ENCODE measurements at regions not wholly inside any gene's neighbourhood (a gene's known extent, or its start where the extent isn't known, plus 50 kb on each side); places are given as distances from the start of the nearest gene placed in this dataset.

- TF ChIP-seq CTCF (conservative IDR thresholded peaks at IDR 0.05; ENCODE audit: low read depth, low read length) (no peak), EZH2phosphoT487 (IDR thresholded peaks at IDR 0.05; ENCODE audit: borderline replicate concordance, low read length) (no peak)
Measured at GRCh38 chr13:44668688-44669087, 92.6 kb upstream of the TSC22D1 start.

Data from PC-3 (cell line).